ENCODE measurements at regions not wholly inside any gene's neighbourhood (a gene's known extent, or its start where the extent isn't known, plus 50 kb on each side); places are given as distances from the start of the nearest gene placed in this dataset.

DNA sequence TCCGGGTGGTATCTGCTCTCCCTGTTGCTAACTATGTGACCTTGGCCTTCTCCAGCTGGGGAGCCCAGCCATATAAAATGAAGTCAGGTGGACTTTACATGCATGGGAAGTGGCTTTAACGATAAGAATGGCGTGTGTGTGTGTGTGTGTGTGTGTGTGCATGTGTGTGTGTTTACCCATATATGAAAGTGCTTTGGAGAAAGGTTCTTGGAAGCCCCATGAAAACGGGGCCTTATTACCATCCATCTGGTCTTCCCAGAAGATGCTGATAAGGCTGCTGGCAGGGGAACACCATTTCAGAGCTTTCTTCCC lies 94.8 kb downstream of the LRRC74A start:
- no peak overlapping the region for H3K4me2 ChIP-seq (ENCODE audit: low read length)
- no peak overlapping the region for H2AFZ ChIP-seq (ENCODE audit: low read depth, low read length, poor library complexity, severe bottlenecking)
- H3K4me1 ChIP-seq (ENCODE audit: control insufficient read depth in 1 of 2, insufficient read depth in 2 of 2, low read length in 2 of 2) = peaks cover 46 to 64% of the 10 kb centered on the region in 2 experiments
- no peaks in the 10 kb centered on the region for H4K20me1 ChIP-seq (ENCODE audit: insufficient read depth)
- ChIA-PET CTCF (interaction anchor here (1.2 kb wide), 1 partner anchor 26 kb away, joined by 3 read pairs; no protein-coding TSS in a partner anchor), RAD21 (ENCODE audit: low non-redundant PET in 1 of 2, low total read pairs in 2 of 2, uncharacterized antibody in 2 of 2, unreplicated experiment in 2 of 2) (interaction anchor here in 1 of 2 experiments (0.6 kb wide), 1 partner anchor 46 kb away, joined by 4 read pairs; no protein-coding TSS in a partner anchor), POLR2A (no interaction called here)
- no peak overlapping the region for H3K27ac ChIP-seq (ENCODE audit: low read depth, low read length)
- no peak for TF ChIP-seq SIN3A (IDR thresholded peaks at IDR 0.05; ENCODE audit: low read depth)
- TF ChIP-seq EZH2phosphoT487 (IDR thresholded peaks at IDR 0.05; ENCODE audit: borderline replicate concordance) = no peak
- TF ChIP-seq RAD21 (IDR thresholded peaks at IDR 0.05; ENCODE audit: low read depth) = no peak
- TF ChIP-seq CEBPB (IDR thresholded peaks at IDR 0.05; ENCODE audit: low read depth) = no peak
- no peak for TF ChIP-seq ELF1 (IDR thresholded peaks at IDR 0.05; ENCODE audit: borderline replicate concordance, low read depth)
- TF ChIP-seq SP1 (IDR thresholded peaks at IDR 0.05; ENCODE audit: low read depth) = no peak
- TF ChIP-seq, protein P1, sequence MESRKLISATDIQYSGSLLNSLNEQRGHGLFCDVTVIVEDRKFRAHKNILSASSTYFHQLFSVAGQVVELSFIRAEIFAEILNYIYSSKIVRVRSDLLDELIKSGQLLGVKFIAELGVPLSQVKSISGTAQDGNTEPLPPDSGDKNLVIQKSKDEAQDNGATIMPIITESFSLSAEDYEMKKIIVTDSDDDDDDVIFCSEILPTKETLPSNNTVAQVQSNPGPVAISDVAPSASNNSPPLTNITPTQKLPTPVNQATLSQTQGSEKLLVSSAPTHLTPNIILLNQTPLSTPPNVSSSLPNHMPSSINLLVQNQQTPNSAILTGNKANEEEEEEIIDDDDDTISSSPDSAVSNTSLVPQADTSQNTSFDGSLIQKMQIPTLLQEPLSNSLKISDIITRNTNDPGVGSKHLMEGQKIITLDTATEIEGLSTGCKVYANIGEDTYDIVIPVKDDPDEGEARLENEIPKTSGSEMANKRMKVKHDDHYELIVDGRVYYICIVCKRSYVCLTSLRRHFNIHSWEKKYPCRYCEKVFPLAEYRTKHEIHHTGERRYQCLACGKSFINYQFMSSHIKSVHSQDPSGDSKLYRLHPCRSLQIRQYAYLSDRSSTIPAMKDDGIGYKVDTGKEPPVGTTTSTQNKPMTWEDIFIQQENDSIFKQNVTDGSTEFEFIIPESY (IDR thresholded peaks at IDR 0.05; ENCODE audit: extremely low read depth, insufficient replicate concordance, low read length) = no peak
- no peaks in the 10 kb centered on the region for H3K27me3 ChIP-seq (ENCODE audit: insufficient read depth, low read length)
- H3K9me3 ChIP-seq (ENCODE audit: control insufficient read depth in 1 of 2, insufficient read depth in 1 of 2, low read depth in 1 of 2, low read length in 2 of 2) = no peaks in the 10 kb centered on the region
- no peak overlapping the region for H3K4me3 ChIP-seq (replicated peaks in 1 of 2; ENCODE audit: low read depth in 1 of 2, low read length in 2 of 2)
- H3K9ac ChIP-seq (ENCODE audit: low read length) = no peak overlapping the region
- intact Hi-C loops (cut with micrococcal nuclease) = no loop called here
- no peaks in the 10 kb centered on the region for H3K79me2 ChIP-seq (ENCODE audit: insufficient read depth, low read length)
- BruUV-seq (replicated peaks) = no TSS peak
- DNase-seq (ENCODE audit: low read depth, low spot score) (no peak), ATAC-seq (no peak)
- no peaks in the 10 kb centered on the region for H3K9me2 ChIP-seq (ENCODE audit: insufficient read depth)
- no peaks in the 10 kb centered on the region for H3K36me3 ChIP-seq (ENCODE audit: control insufficient read depth in 1 of 2, insufficient read depth in 2 of 2, low read length in 2 of 2)
